M059J (cell line): ENCODE measurements at regions not wholly inside any gene's neighbourhood (a gene's known extent, or its start where the extent isn't known, plus 50 kb on each side); places are given as distances from the start of the nearest gene placed in this dataset.
A peak's percentile ranks its signal among the peaks of the same experiment; 100 is the strongest.
"Not testable (repeated sequence)": the region's sequence is repeated elsewhere in the genome, so short reads cannot be mapped to it uniquely, and the experiment has no call there.

ENCODE experiments used
- DNase-seq: peaks from one replicate; pipeline ENCODE4 v3.0.0-alpha.2; 2012; ENCODE audit warnings: low read depth

GRCh38 chr21:24007592-24007991, 1599.7 kb downstream of the MRPL39 start:
- DNase-seq: no peak

GRCh38 chr21:23986987-23987386, 1620.3 kb downstream of the MRPL39 start:
- DNase-seq: no peak

GRCh38 chr21:23986214-23986613, 1621.1 kb downstream of the MRPL39 start:
- DNase-seq: no peak

GRCh38 chr21:23982546-23982945, 1624.7 kb downstream of the MRPL39 start:
- no peak for DNase-seq

- no peak for DNase-seq
Observed at GRCh38 chr21:23977971-23978370, 1629.3 kb downstream of the MRPL39 start.

GRCh38 chr21:23968722-23969647, 1638.3 kb downstream of the MRPL39 start:
- peak; percentile 4 for DNase-seq

GRCh38 chr21:23968008-23968407, 1639.3 kb downstream of the MRPL39 start:
- no peak for DNase-seq

- DNase-seq: peak; percentile 5
Observed at GRCh38 chr21:23963454-23963853, 1643.8 kb downstream of the MRPL39 start.

- no peak for DNase-seq
Observed at GRCh38 chr21:23960769-23961168, 1646.5 kb downstream of the MRPL39 start.

- DNase-seq: no peak
Observed at GRCh38 chr21:23955135-23955843, 1652.0 kb downstream of the MRPL39 start.

- no peak for DNase-seq
Observed at GRCh38 chr21:23952269-23952668, 1655.0 kb downstream of the MRPL39 start.

- peak; percentile 12 for DNase-seq
Observed at GRCh38 chr21:23951251-23951650, 1656.0 kb downstream of the MRPL39 start.

- DNase-seq: no peak
Observed at GRCh38 chr21:23950344-23950743, 1656.9 kb downstream of the MRPL39 start.

GRCh38 chr21:23949493-23949892, 1657.8 kb downstream of the MRPL39 start:
- no peak for DNase-seq

- DNase-seq: no peak
Observed at GRCh38 chr21:23939369-23940065, 1667.8 kb downstream of the MRPL39 start.

- no peak for DNase-seq
Observed at GRCh38 chr21:23936991-23937390, 1670.3 kb downstream of the MRPL39 start.

GRCh38 chr21:23936224-23936623, 1671.1 kb downstream of the MRPL39 start:
- DNase-seq: no peak

- DNase-seq: no peak
Observed at GRCh38 chr21:23930565-23930964, 1676.7 kb downstream of the MRPL39 start.

GRCh38 chr21:23926430-23926829, 1680.9 kb downstream of the MRPL39 start:
- DNase-seq: not testable (repeated sequence)

- no peak for DNase-seq
Observed at GRCh38 chr21:23921670-23922418, 1685.4 kb downstream of the MRPL39 start.

GRCh38 chr21:23900727-23901126, 1706.6 kb downstream of the MRPL39 start:
- no peak for DNase-seq

- DNase-seq: no peak
Observed at GRCh38 chr21:23899561-23899960, 1707.7 kb downstream of the MRPL39 start.
